ENCODE measurements at regions not wholly inside any gene's neighbourhood (a gene's known extent, or its start where the extent isn't known, plus 50 kb on each side); places are given as distances from the start of the nearest gene placed in this dataset.

GRCh38 chr5:8701251-8701650 is 832.3 kb downstream of the MTRR start:
- no peaks in the 10 kb centered on the region for H3K27me3 ChIP-seq (ENCODE audit: insufficient read depth, low read depth)
- TF ChIP-seq, protein P1, sequence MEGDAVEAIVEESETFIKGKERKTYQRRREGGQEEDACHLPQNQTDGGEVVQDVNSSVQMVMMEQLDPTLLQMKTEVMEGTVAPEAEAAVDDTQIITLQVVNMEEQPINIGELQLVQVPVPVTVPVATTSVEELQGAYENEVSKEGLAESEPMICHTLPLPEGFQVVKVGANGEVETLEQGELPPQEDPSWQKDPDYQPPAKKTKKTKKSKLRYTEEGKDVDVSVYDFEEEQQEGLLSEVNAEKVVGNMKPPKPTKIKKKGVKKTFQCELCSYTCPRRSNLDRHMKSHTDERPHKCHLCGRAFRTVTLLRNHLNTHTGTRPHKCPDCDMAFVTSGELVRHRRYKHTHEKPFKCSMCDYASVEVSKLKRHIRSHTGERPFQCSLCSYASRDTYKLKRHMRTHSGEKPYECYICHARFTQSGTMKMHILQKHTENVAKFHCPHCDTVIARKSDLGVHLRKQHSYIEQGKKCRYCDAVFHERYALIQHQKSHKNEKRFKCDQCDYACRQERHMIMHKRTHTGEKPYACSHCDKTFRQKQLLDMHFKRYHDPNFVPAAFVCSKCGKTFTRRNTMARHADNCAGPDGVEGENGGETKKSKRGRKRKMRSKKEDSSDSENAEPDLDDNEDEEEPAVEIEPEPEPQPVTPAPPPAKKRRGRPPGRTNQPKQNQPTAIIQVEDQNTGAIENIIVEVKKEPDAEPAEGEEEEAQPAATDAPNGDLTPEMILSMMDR (conservative IDR thresholded peaks at IDR 0.05; ENCODE audit: low read depth, low read length): no peak
- no peak overlapping the region for H3K4me2 ChIP-seq
- no peak overlapping the region for H2AFZ ChIP-seq (ENCODE audit: low read depth)
- no peak overlapping the region for H3K27ac ChIP-seq
- H4K20me1 ChIP-seq (ENCODE audit: insufficient read depth): no peaks in the 10 kb centered on the region
- no peaks in the 10 kb centered on the region for H3K79me2 ChIP-seq (ENCODE audit: insufficient read depth, low read depth)
- no peaks in the 10 kb centered on the region for H3K4me1 ChIP-seq (ENCODE audit: low read depth, poor library complexity, severe bottlenecking)
- no peak overlapping the region for H3K4me3 ChIP-seq (IDR thresholded peaks at IDR 0.05; ENCODE audit: insufficient read depth, low read depth, low read length)
- H3K9ac ChIP-seq: no peak overlapping the region
- H3K36me3 ChIP-seq (ENCODE audit: insufficient read depth): no peaks in the 10 kb centered on the region

- no peak overlapping the region for H3K9ac ChIP-seq
- H3K4me2 ChIP-seq: no peak overlapping the region
- H3K79me2 ChIP-seq (ENCODE audit: insufficient read depth, low read depth): no peaks in the 10 kb centered on the region
- H3K4me3 ChIP-seq (IDR thresholded peaks at IDR 0.05; ENCODE audit: insufficient read depth, low read depth, low read length): no peak overlapping the region
- H3K4me1 ChIP-seq (ENCODE audit: low read depth, poor library complexity, severe bottlenecking): no peaks in the 10 kb centered on the region
- H2AFZ ChIP-seq (ENCODE audit: low read depth): no peak overlapping the region
- no peaks in the 10 kb centered on the region for H3K27me3 ChIP-seq (ENCODE audit: insufficient read depth, low read depth)
- no peak overlapping the region for H3K27ac ChIP-seq
- no peaks in the 10 kb centered on the region for H4K20me1 ChIP-seq (ENCODE audit: insufficient read depth)
- TF ChIP-seq, protein P1 (conservative IDR thresholded peaks at IDR 0.05; ENCODE audit: low read depth, low read length): no peak
- H3K36me3 ChIP-seq (ENCODE audit: insufficient read depth): no peaks in the 10 kb centered on the region
These were observed 835.4 kb downstream of the SEMA5A start for GRCh38 chr5:8710426-8710930.

- Histone ChIP-seq H2AFZ (ENCODE audit: low read depth) (no peak overlapping the region), H3K4me2 (no peak overlapping the region), H3K79me2 (ENCODE audit: insufficient read depth, low read depth) (no peaks in the 10 kb centered on the region), H3K4me1 (ENCODE audit: low read depth, poor library complexity, severe bottlenecking) (no peaks in the 10 kb centered on the region), H3K36me3 (ENCODE audit: insufficient read depth) (no peaks in the 10 kb centered on the region), H3K27me3 (ENCODE audit: insufficient read depth, low read depth) (no peaks in the 10 kb centered on the region), H4K20me1 (ENCODE audit: insufficient read depth) (no peaks in the 10 kb centered on the region), H3K4me3 (IDR thresholded peaks at IDR 0.05; ENCODE audit: insufficient read depth, low read depth, low read length) (no peak overlapping the region), H3K27ac (no peak overlapping the region), H3K9ac (no peak overlapping the region)
- TF ChIP-seq, protein P1 (conservative IDR thresholded peaks at IDR 0.05; ENCODE audit: low read depth, low read length): no peak
These were observed 831.7 kb downstream of the SEMA5A start for GRCh38 chr5:8714198-8714597.

DNA sequence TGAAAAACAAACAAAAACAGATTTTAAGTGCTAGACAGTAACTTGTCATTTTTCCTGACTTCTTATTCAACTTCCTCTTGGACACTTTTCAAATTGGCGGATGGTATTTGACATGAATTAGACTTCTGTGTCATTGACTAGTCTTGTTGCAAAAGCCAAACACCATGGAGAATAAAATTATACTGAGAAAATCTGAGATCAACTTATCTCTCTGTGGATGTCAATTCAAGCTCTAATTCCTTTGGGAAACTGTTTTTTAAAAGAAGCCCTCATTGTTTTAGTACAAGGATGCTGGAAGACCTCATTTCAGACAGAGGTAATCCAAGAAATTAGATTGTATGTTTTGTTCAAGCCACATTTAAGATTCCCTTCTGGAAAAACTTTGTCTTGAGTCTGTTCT is 831.0 kb downstream of the SEMA5A start:
- Histone ChIP-seq H3K4me1 (ENCODE audit: low read depth, poor library complexity, severe bottlenecking) (no peaks in the 10 kb centered on the region), H3K4me2 (no peak overlapping the region), H3K79me2 (ENCODE audit: insufficient read depth, low read depth) (no peaks in the 10 kb centered on the region), H3K36me3 (ENCODE audit: insufficient read depth) (no peaks in the 10 kb centered on the region), H3K27me3 (ENCODE audit: insufficient read depth, low read depth) (no peaks in the 10 kb centered on the region), H4K20me1 (ENCODE audit: insufficient read depth) (no peaks in the 10 kb centered on the region), H3K27ac (no peak overlapping the region), H3K4me3 (IDR thresholded peaks at IDR 0.05; ENCODE audit: insufficient read depth, low read depth, low read length) (no peak overlapping the region), H2AFZ (ENCODE audit: low read depth) (no peak overlapping the region), H3K9ac (no peak overlapping the region)
- TF ChIP-seq, protein P1 (conservative IDR thresholded peaks at IDR 0.05; ENCODE audit: low read depth, low read length): no peak

Measured in KMS-11 (cell line).